A673 (cell line): ENCODE measurements at regions not wholly inside any gene's neighbourhood (a gene's known extent, or its start where the extent isn't known, plus 50 kb on each side); places are given as distances from the start of the nearest gene placed in this dataset.

Experiments used
- BruUV-seq: library from RNA; stranded (reverse); fragments of 400-500 nt; replicated peaks from 2 replicates; lab custom pipeline; 2021; lab: Mats Ljungman, UMichigan
- CTCF ChIA-PET: fragments of 300-600 bp; sonication (Branson Sonifier 250); formaldehyde crosslinking; loops from one replicate; lab custom pipeline; 2022; ENCODE audit warnings: antibody characterized with exemption; lab: Charles Lee
- POLR2A ChIA-PET: fragments of 300-600 bp; sonication (Branson Sonifier 250); formaldehyde crosslinking; loops from one replicate; lab custom pipeline; 2022; ENCODE audit warnings: antibody characterized with exemption; ENCODE audit not compliant: low non-redundant PET; lab: Charles Lee
- DNase-seq: peaks from one replicate; pipeline ENCODE4 v3.0.0-alpha.2; 2015; ENCODE audit warnings: low spot score
- H3K27ac ChIP-seq: fragments of 200-600 bp; sonication (generic); 2 replicates; pipeline ENCODE4 v1.5.1; 2016; ENCODE audit warnings: mixed run types, low read depth, mild to moderate bottlenecking, mixed read lengths, antibody characterized with exemption, low read length; ENCODE audit not compliant: poor library complexity, severe bottlenecking
- H3K27me3 ChIP-seq: fragments of 200-600 bp; sonication (generic); replicated peaks from 2 replicates; pipeline ENCODE4 v1.6.1; 2017; ENCODE audit warnings: mixed run types, low read depth, mild to moderate bottlenecking, mixed read lengths, antibody characterized with exemption, low read length; ENCODE audit not compliant: insufficient read depth, poor library complexity
- H3K36me3 ChIP-seq: fragments of 200-600 bp; sonication (generic); 2 replicates; pipeline ENCODE4 v1.6.1; 2016; ENCODE audit warnings: mixed run types, mild to moderate bottlenecking, mixed read lengths, antibody characterized with exemption, low read length; ENCODE audit not compliant: insufficient read depth, poor library complexity, severe bottlenecking
- H3K4me1 ChIP-seq: fragments of 200-600 bp; sonication (generic); 2 replicates; pipeline ENCODE4 v1.6.1; 2017; ENCODE audit warnings: mixed run types, mild to moderate bottlenecking, mixed read lengths, antibody characterized with exemption, low read length; ENCODE audit not compliant: insufficient read depth, poor library complexity, severe bottlenecking
- H3K4me3 ChIP-seq: fragments of 200-600 bp; sonication (generic); 2 replicates; pipeline ENCODE4 v1.5.1; 2016; ENCODE audit warnings: low read depth, mixed run types, mild to moderate bottlenecking, mixed read lengths, low read length; ENCODE audit not compliant: poor library complexity, severe bottlenecking
- H3K9me3 ChIP-seq: fragments of 200-600 bp; sonication (generic); 2 replicates; pipeline ENCODE4 v1.6.1; 2016; ENCODE audit warnings: mixed run types, low read depth, mild to moderate bottlenecking, mixed read lengths, antibody characterized with exemption, low read length; ENCODE audit not compliant: poor library complexity, severe bottlenecking
- EZH2 ChIP-seq: fragments of 200-600 bp; sonication (generic); IDR thresholded peaks from 2 replicates; pipeline ENCODE4 v1.6.1; 2017; ENCODE audit warnings: borderline replicate concordance, low read depth, mild to moderate bottlenecking, mixed read lengths, antibody characterized with exemption, low read length; ENCODE audit not compliant: poor library complexity, severe bottlenecking
- intact Hi-C: fragments of 100-400 bp; cut with micrococcal nuclease; formaldehyde crosslinking; loops from one replicate; pipeline ENCODE4 v1.10.0; 2022; ENCODE audit not compliant: unreplicated experiment
- TF ChIP-seq, protein P1 (sequence below): fragments of 300-800, 200-600 bp; sonication (generic); conservative IDR thresholded peaks from 2 replicates; pipeline ENCODE4 v1.5.1; 2017; ENCODE audit warnings: low read depth, mild to moderate bottlenecking, antibody characterized with exemption, low read length, moderate library complexity, mixed read lengths

DNA sequence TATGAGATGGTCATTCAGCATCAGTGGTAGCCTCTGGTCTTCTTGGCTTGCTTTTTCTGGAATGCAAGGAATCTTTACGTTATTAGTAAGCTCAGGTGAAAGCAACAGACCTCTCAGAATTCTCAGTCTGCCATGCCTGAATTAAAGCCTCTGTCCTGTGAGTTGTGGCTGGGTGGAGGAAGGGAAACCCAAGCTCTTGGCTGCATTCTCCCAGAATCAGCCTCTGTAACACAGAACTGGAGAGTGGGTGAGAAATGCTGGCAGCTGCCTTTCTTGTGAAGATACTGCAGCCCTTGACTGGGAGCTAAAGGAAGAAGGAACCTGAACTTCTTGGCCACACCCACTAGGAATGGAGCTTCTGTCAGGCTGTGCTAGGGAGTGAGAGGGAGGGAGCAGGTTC lies 505.8 kb downstream of the EPHA3 start:
- intact Hi-C loops: no loop called here
- H3K36me3 ChIP-seq: no peaks in the 10 kb centered on the region
- TF ChIP-seq, protein P1, sequence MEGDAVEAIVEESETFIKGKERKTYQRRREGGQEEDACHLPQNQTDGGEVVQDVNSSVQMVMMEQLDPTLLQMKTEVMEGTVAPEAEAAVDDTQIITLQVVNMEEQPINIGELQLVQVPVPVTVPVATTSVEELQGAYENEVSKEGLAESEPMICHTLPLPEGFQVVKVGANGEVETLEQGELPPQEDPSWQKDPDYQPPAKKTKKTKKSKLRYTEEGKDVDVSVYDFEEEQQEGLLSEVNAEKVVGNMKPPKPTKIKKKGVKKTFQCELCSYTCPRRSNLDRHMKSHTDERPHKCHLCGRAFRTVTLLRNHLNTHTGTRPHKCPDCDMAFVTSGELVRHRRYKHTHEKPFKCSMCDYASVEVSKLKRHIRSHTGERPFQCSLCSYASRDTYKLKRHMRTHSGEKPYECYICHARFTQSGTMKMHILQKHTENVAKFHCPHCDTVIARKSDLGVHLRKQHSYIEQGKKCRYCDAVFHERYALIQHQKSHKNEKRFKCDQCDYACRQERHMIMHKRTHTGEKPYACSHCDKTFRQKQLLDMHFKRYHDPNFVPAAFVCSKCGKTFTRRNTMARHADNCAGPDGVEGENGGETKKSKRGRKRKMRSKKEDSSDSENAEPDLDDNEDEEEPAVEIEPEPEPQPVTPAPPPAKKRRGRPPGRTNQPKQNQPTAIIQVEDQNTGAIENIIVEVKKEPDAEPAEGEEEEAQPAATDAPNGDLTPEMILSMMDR: no peak
- no peak for TF ChIP-seq EZH2
- H3K9me3 ChIP-seq: no peaks in the 10 kb centered on the region
- DNase-seq: no peak
- no TSS peak for BruUV-seq
- no peak overlapping the region for H3K4me3 ChIP-seq
- H3K4me1 ChIP-seq: peaks cover 7% of the 10 kb centered on the region
- ChIA-PET CTCF (interaction anchor here (0.9 kb wide), 1 partner anchor 478 kb away, joined by 3 read pairs; no protein-coding TSS in a partner anchor), POLR2A (no interaction called here)
- H3K27ac ChIP-seq: no peak overlapping the region
- no peaks in the 10 kb centered on the region for H3K27me3 ChIP-seq

DNA sequence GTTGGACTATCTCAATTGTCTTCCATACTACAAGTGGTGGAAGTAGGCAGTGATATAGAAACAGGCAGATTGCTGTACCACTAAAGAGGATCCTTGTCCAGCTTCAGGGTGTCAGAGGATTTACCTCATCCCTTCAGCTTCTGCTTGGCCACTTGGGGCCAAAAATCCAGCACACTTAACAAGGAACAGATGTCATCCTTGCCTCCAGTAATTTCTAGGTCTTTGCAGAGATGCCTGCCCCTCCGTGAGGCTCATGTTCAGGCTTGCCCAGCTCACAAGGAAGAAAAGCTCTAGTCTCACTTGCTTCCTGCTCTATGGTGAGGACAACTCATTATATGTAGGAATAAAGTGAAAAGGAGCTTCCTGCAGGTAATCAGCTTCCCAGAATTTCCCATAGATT lies 510.3 kb downstream of the EPHA3 start:
- DNase-seq: peak; percentile 42
- intact Hi-C loops: no loop called here
- Histone ChIP-seq H3K4me1 (peaks cover 7% of the 10 kb centered on the region), H3K27me3 (no peaks in the 10 kb centered on the region), H3K27ac (no peak overlapping the region), H3K9me3 (no peaks in the 10 kb centered on the region), H3K36me3 (no peaks in the 10 kb centered on the region), H3K4me3 (no peak overlapping the region)
- no peak for TF ChIP-seq EZH2
- TF ChIP-seq, protein P1: no peak
- CTCF ChIA-PET: no interaction called here
- POLR2A ChIA-PET: no interaction called here
- no TSS peak for BruUV-seq

DNA sequence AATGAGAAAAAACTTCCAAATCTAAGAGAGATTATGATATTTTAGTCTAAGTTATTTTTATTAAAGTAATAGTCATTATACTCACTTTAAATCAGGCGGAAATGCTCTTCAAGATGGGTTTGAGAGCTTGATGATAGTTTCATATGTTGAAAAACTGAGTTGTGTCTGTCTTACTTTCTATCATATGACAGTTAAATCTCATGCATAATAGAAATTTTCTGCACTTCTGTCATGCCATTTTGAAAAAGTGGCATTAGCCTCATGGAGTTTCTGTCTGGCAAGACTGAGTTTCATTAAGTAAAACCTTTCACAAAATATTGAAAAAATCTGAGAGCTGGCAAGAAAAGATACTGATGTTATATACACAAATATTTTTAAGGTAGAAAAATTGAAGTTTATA lies 511.8 kb downstream of the EPHA3 start:
- Histone ChIP-seq H3K27me3 (no peaks in the 10 kb centered on the region), H3K36me3 (no peaks in the 10 kb centered on the region), H3K4me1 (peaks cover 7% of the 10 kb centered on the region), H3K27ac (no peak overlapping the region), H3K4me3 (no peak overlapping the region), H3K9me3 (no peaks in the 10 kb centered on the region)
- DNase-seq: no peak
- TF ChIP-seq, protein P1: no peak
- ChIA-PET POLR2A (interaction anchor here (0.7 kb wide), 1 partner anchor 307 kb away, joined by 3 read pairs; no protein-coding TSS in a partner anchor), CTCF (no interaction called here)
- intact Hi-C loops: no loop called here
- no TSS peak for BruUV-seq
